M059J (cell line): ENCODE measurements at regions not wholly inside any gene's neighbourhood (a gene's known extent, or its start where the extent isn't known, plus 50 kb on each side); places are given as distances from the start of the nearest gene placed in this dataset.

ENCODE experiments used
- DNase-seq: peaks from one replicate; pipeline ENCODE4 v3.0.0-alpha.2; 2012; ENCODE audit warnings: low read depth

GRCh38 chr10:123318516-123318915, 164.3 kb downstream of the BUB3 start:
- no peak for DNase-seq

DNA sequence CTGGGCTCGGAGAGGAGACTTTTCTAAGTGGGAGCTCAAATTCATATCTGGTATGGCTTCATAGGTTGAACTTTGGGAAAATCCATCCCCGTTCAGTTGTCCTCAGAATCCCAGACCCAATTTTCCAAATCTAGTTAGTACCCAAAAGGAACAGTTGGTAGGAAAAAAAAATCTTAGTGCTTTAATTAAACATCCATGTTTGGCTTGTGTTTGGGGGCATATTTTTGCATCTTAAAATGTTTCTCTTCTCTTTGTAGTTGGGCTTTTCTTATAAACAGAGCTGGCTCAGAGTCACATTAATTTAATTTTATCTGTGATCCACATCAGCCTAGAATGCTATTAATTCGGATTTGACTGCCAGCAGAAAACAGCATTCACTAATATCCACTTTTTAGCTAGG, 165.9 kb downstream of the BUB3 start:
- DNase-seq = no peak

DNA sequence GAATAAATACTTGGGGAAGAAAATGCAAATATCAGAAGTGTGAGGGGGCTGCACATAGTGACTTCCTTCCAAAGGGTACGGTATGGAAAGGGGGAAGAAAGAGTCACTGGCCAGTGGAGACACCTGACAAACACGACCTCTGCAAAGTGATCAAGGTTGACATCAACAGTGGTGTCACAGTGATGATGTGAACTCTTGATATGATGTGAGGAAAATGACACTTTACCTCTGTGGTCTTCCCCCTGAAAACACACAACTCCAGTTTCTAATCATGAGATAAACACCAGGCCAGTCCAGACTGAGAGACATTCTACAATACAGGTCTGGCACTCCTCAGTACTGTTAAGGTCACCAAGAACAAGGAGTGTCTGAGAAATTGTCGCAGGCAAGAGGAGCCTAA, 169.7 kb downstream of the BUB3 start:
- no peak for DNase-seq

DNA sequence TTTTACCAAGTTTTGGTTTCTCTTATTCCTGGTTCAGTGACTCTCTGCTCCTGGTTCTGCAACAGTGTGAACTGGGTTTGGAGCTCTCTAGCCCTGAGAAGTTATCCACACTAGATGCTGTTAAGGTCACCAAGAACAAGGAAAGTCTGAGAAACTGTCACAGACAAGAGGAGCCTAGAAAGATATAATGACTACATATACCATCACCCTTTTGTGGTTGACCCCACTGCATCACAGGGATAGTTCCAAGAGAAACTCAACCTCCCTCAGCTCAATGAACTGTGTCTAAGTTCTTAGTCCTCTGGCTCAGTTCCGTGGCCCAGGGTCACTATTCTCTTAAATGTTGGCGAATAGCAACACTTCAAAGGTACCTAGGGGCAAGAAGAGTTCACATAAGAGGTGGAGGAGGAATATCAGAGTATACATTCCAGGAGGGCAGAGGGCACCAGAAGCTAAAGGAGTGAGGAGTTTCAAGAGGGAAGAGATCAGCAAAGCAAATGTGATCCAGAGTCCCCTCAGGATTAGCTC, 171.5 kb downstream of the BUB3 start:
- DNase-seq = no peak

DNA sequence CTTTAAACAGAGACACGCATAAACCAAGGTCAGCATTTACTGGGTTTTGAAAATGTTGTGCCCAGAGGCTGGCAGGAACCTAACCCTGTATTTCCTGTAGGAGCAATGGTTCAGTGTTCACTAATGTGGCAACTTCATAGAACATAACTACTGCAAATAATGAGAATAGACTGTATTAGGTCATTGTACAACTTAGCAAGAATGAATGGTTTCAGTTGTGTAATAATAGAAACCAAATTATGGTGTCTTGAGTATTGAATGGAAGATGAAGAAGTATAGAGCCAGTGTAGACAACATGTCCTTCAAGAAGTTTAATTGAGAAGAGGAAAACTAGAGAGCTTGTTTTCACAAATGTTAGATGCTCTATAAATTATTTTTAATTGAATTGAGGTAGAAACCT, 172.5 kb downstream of the BUB3 start:
- DNase-seq = no peak

DNA sequence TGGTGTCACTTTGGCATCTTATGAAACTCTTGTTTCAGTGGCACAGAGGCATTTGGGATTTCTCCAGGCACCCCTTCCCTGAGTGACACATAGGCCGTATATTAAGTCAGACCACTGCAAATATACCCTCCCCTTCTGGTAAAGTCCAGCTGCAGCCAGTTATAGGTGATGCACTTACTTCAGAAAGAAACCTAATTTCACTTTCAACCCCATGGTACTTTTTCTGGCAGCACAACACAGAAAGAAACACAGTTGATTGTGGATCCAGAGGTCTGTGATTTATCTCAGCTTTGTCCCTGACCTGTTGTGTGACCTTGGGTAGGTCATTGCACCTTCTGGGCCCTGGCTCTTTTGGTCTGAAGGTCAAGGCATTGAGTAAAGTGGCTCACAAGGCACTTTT, 173.2 kb downstream of the BUB3 start:
- DNase-seq = no peak

GRCh38 chr10:123327896-123328295, 173.7 kb downstream of the BUB3 start:
- DNase-seq = no peak

- peak; percentile 27 for DNase-seq
Observed at GRCh38 chr10:123331438-123331837, 177.2 kb downstream of the BUB3 start.

- DNase-seq = no peak
Observed at GRCh38 chr10:123346581-123346980, 192.4 kb downstream of the BUB3 start.

- DNase-seq = no peak
Observed at GRCh38 chr10:123348691-123349572, 194.7 kb downstream of the BUB3 start.

DNA sequence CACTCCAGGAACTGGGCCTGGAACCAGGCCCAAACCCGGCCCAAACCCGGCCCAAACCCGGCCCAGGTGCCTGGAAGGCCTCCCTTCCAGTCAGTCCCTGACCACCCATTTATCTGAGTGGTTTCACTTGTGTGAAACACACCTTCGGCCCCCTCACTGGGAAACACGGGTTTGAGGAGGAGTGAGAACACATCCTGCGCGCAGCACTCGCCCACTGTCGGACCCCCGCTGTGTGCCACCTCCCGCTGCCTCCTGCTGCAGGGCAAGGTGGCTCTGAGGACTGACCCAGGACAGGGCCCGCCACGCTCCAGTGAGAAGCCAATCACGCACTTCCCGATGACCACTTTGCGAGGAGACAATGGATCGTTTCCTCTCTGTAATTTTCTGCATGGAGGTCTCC, 197.5 kb downstream of the BUB3 start:
- no peak for DNase-seq

GRCh38 chr10:123354521-123354920, 200.3 kb downstream of the BUB3 start:
- DNase-seq = no peak

DNA sequence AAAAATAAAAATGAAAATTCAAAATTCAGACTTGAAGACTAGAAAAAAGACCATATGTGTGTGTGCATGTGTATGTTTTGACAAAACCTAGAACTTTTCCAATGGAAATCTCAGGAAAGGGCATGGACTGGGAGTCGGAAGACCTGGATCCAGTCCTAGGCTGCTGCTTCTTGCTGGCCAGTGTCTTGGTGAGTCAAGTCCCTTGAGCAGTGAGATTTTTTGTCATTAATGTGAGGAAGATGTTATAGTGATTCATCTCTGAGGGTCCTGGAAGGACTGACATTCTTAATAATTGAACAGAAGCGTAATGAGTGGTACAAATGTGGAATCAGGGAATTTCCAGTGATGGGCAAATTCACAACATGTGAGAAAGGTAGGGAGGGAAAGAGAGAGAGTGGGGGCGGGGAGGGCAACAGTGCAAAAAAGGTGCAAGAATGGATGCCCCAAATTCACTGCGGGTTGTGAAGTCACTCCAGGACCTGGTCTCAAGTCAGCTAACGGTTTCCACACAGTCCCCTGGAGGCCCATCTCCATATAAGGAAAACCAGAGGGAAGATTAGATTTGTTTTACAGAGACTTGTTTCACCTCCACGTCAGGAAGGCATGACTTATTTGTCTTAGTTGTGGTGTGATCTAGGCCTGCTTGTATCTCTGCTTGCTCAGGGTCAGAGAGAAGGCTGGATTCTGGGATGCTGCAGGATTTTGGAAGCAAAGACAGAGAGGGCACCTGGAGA, 201.7 kb downstream of the BUB3 start:
- peak; percentile 48 for DNase-seq

DNA sequence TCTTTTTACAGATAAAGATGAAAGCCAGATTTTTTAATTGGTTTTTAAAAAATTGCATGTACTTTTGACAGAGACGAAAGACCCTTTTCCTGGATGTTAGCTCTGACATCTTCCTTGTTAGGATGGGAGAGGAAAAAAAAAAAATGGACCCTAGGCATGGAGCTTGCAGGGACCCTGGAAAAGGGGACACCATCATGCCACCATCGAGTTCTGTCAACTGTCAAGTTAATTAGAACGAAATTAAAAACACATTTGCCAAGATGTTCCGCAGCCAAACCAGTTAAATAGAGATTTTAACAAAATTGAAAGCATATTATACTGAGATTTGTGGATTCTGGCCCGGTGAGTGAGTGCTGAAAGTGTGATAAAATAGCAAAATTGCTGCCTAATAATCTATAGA, 202.6 kb downstream of the BUB3 start:
- DNase-seq = no peak

GRCh38 chr10:123357421-123357930, 203.3 kb downstream of the BUB3 start:
- DNase-seq = no peak

GRCh38 chr10:123359539-123359938, 205.3 kb downstream of the BUB3 start:
- no peak for DNase-seq

- DNase-seq = no peak
Observed at GRCh38 chr10:123361832-123362231, 207.6 kb downstream of the BUB3 start.

DNA sequence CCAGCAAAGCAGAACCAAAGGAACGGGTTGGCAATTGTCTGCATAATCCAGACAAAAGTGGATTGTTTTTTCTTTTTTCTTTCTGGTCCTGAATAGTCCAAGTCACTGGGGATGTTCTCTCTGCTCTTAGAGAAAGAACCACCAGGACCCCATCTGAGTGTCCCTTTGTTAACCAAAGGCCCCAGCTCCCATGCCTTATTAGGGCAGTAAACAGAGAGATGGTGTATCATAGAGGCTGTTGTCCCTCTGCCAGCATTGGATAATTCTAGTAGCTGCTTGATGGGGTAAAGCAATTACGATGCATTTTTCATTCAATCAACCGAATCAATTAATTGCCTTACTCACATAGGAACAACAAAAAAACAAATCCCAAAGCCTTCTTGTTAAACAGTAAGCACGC, 213.0 kb downstream of the BUB3 start:
- no peak for DNase-seq

- DNase-seq = peak; percentile 22
Observed at GRCh38 chr10:123371626-123372025, 217.4 kb downstream of the BUB3 start.

GRCh38 chr10:123373591-123373990, 219.4 kb downstream of the BUB3 start:
- no peak for DNase-seq

GRCh38 chr10:123375097-123375496, 220.9 kb downstream of the BUB3 start:
- DNase-seq = no peak

GRCh38 chr10:123375738-123376137, 221.5 kb downstream of the BUB3 start:
- no peak for DNase-seq

- no peak for DNase-seq
Observed at GRCh38 chr10:123377883-123378282, 223.7 kb downstream of the BUB3 start.
